ENCODE measurements at regions not wholly inside any gene's neighbourhood (a gene's known extent, or its start where the extent isn't known, plus 50 kb on each side); places are given as distances from the start of the nearest gene placed in this dataset.
"Not testable (repeated sequence)": the region's sequence is repeated elsewhere in the genome, so short reads cannot be mapped to it uniquely, and the experiment has no call there.

GRCh38 chr5:163889369-163889768 lies 383.9 kb downstream of the MAT2B start:
- no peak for DNase-seq

GRCh38 chr5:163890261-163890660 lies 384.8 kb downstream of the MAT2B start:
- DNase-seq: no peak

- DNase-seq: no peak
Measured at GRCh38 chr5:163893281-163893680, 387.9 kb downstream of the MAT2B start.

GRCh38 chr5:163894645-163895044 lies 389.2 kb downstream of the MAT2B start:
- no peak for DNase-seq

- no peak for DNase-seq
Measured at GRCh38 chr5:163898873-163899272, 393.5 kb downstream of the MAT2B start.

- not testable (repeated sequence) for DNase-seq
Measured at GRCh38 chr5:163907783-163908182, 402.4 kb downstream of the MAT2B start.

- no peak for DNase-seq
Measured at GRCh38 chr5:163908253-163908652, 402.8 kb downstream of the MAT2B start.

- no peak for DNase-seq
Measured at GRCh38 chr5:163910226-163910625, 404.8 kb downstream of the MAT2B start.

DNA sequence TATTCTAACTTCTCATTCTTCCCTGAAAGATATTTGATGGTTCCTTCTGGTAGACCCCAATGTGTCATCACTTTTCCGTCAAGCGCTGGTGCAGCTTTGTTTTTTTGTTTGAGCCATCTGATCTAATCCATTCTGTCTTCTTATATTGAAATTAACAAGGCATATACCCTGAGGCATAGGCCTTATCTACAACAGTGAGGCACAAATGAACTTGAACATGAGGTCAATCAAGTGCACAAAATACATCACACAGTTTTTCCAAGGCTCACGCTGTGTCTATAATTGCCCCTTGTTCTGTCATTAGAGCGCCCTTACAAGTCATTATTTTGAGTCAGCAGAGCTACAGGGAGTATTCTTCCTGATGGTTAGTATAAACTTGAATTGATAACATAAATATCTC lies 406.6 kb downstream of the MAT2B start:
- DNase-seq: no peak

DNA sequence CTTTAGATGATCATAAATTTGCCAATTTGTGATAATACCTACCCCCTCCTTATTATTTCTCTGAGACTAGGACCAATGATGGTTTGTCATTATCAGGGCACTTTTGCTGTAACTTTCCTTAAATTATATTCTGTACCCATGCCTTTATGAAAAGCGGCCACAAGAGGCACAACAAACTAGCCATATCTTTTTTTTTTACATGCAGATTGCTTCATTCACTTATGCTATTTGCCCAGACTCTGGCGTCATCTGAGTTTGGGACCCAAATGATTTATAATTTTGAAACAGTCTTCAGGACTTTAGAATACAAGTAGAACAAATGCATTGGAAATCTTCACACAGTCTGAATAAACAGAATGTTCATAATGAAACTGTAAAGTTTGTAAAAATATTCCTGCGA lies 408.1 kb downstream of the MAT2B start:
- no peak for DNase-seq

- DNase-seq: no peak
Measured at GRCh38 chr5:163914910-163915309, 409.5 kb downstream of the MAT2B start.

DNA sequence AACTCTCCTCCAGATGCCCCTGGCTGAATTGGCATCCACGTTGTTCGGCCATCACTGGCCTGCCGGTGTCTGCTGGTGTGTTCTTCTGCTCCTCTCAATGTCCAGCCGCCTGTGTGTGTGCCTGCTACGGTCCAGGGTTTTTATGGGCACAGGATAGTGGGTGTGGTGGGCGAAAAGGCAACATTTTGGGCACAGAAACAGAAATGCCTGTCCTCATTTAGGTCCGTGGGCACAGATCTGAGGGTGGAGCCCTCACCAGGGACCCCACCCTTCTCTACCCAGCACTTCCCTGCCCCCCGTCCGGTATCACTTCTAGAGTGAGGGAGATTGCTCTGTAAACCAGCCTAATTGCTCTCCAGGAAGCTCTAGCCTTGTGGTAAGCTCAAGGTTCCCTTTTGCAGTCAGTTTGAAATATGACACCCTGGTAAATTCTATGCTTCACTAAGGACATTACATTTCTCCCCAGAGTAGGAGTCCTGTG lies 410.1 kb downstream of the MAT2B start:
- DNase-seq: no peak

DNA sequence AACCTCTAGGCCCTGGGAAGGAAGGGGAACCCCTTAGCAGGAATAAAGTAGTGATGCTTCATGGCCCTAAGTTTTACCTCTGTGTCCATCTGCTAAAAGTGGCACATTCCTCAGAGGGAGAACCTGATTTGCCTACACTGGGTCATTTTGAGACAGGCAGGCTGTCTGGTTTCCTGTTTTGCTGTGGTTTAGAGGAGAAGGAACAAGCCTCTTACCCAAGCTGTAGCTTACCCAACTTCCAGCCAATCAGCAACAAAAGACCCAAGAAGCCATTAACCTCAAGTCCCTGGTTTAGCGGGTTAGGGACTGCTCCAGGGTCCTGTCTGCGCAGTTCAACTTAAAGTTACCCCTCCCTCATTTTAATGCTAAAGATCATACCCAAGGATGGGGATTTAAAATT lies 411.0 kb downstream of the MAT2B start:
- DNase-seq: peak; percentile 24

GRCh38 chr5:163916861-163917260 lies 411.4 kb downstream of the MAT2B start:
- DNase-seq: no peak

GRCh38 chr5:163917747-163918146 lies 412.3 kb downstream of the MAT2B start:
- DNase-seq: no peak

DNA sequence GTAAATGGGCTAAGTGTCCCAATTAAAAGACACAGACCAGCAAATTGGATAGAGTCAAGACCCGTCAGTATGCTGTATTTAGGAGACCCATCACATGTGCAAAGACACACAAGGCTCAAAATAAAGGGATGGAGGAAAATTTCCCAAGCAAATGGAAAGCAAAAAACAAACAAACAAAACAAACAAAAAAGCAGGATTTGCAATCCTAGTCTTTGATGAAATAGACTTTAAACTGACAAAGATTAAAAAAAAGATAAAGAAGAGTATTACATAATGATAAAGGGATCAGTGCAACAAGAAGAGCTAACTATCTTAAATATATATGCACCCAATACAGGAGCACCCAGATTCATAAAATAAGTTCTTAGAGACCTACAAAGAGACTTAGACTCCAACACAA lies 429.6 kb downstream of the MAT2B start:
- not testable (repeated sequence) for DNase-seq

GRCh38 chr5:163938595-163938994 lies 433.2 kb downstream of the MAT2B start:
- DNase-seq: no peak

GRCh38 chr5:163941079-163941478 lies 435.7 kb downstream of the MAT2B start:
- no peak for DNase-seq

GRCh38 chr5:163943546-163943945 lies 438.1 kb downstream of the MAT2B start:
- no peak for DNase-seq

DNA sequence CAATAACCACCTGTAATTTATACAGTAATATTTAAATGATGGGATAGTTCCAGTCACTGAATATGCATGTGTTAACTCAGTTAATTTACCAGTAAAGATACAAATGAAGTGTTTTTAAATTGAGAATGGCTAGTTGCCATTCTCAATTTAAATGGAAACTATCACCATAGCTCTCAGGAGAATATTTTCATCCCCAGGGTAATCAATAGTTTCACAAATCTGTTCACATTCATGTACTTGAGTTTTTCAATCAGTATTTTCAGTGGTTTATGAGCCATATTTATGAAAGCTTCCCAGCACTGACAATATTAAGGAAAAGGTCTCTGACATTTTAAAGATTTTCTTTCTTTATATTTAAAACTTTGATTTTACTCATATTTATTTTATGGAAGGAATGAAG lies 439.3 kb downstream of the MAT2B start:
- no peak for DNase-seq

DNA sequence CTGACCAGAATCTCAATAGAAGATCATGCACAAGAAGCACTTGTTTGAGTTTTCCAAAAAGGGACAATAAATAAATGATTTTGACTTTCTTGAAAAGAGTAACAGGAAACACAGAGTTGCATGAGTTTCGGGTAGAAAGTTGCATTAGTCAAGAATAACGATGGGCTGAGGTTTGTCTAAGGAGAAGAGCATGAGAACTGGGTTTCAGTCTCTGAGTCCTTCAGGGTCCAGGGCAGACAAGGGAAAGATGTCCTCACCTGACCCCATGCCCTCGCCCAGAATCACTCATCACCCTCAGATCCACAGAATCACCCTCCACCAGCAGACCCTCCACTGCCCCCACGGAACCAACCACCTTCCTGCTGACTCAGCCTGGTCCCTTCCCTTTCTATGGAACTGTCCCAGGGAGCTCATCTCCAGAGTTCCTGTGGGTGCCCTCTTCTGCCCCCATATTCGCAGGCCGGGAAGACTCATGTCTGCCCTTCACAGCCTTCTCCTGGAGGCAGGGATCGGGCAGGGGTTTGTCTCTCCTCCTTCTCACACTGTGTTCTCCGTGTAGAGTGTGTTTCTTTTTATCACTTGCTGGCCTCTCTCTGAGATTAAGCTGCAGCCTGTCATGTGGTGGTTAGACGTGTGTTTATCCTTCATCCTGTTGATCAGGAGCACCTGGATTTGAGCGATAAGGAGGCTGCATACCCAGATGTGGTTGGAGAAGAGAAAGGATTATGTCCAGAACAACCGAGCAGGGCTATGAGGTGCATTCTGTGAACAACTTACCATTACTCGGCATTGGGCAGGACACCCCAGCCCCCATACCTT lies 442.6 kb downstream of the MAT2B start:
- no peak for DNase-seq

DNA sequence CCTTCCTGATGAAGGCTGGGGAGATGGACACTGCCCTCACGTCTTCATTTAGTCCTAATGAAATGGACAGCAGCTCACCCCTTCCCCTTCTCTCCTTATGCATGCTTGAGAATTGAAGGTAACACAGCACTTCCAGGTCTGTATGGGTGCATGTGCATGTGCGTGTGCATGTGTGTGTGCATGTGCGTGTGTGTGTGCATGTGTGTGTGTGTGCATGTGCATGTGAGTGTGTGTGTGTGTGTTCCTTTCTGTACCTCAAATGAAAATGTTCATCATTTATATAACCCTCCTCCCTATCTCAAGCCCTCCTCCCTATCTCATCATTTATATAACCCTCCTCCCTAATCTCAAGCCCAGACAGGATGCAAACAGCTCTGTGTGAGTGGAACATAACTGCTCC lies 444.8 kb downstream of the MAT2B start:
- no peak for DNase-seq

- DNase-seq: no peak
Measured at GRCh38 chr5:163951069-163951468, 445.6 kb downstream of the MAT2B start.

- no peak for DNase-seq
Measured at GRCh38 chr5:163953901-163954300, 448.5 kb downstream of the MAT2B start.

DNA sequence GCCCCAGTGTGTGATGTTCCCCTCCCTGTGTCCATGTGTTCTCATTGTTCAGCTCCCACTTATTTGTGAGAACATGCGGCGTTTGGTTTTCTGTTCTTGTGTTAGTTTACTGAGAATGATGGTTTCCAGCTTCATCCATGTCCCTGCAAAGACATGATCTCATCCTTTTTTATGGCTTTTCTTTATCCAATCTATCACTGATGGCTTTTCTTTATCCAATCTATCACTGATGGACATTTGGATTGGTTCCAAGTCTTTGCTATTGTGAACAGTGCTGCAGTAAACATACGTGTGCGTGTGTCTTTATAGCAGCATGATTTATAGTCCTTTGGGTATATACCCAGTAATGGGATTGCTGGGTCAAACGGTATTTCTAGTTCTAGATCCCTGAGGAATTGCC lies 455.8 kb downstream of the MAT2B start:
- DNase-seq: not testable (repeated sequence)

All from CD4-positive, alpha-beta T cell treated with Interleukin-4 for 4 hours (primary cell).